Stimulated activated CD4-positive, alpha-beta T cell treated with anti-CD3 and anti-CD28 coated beads, Interleukin-1b, Interleukin-23, amount 100 ng/mL, for 24 hours (primary cell): ENCODE measurements at regions not wholly inside any gene's neighbourhood (a gene's known extent, or its start where the extent isn't known, plus 50 kb on each side); places are given as distances from the start of the nearest gene placed in this dataset.
"Not testable (repeated sequence)": the region's sequence is repeated elsewhere in the genome, so short reads cannot be mapped to it uniquely, and the experiment has no call there.

Experiments
- DNase-seq, 4 experiments: peaks; one replicate each; pipeline ENCODE4 v3.0.0-alpha.2; 2020; ENCODE audit warnings: low read depth in 4 of 4, low spot score in 1 of 4

DNA sequence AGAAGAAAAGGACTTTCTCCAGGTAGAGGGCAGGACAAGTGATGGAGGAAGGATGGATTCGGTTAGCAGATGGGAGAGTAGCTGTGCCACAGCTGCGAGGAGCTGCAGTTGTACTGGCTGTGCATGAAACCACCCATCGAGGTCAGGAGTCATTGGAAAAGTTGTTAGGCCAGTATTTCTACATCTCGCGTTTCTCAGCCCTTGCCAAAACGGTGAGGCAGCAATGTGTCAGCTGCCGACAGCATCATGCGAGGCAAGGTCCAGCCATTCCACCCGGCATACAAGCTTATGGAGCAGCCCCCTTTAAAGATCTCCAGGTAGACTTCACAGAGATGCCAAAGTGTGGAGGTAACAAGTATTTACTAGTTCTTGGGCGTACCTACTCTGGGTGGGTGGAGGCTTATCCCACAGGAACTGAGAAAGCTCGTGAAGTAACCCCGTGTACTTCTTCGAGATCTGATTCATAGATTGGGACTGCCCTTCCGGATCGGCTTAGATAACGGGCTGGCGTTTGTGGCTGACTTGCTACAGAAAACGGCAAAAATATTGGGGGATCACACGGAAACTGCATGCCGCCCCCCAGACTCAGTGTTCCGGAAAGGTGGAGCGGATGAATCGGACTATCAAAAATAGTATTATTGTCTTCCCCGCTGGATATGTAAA lies 105.0 kb upstream of the HMX1 start:
- not testable (repeated sequence) for DNase-seq

DNA sequence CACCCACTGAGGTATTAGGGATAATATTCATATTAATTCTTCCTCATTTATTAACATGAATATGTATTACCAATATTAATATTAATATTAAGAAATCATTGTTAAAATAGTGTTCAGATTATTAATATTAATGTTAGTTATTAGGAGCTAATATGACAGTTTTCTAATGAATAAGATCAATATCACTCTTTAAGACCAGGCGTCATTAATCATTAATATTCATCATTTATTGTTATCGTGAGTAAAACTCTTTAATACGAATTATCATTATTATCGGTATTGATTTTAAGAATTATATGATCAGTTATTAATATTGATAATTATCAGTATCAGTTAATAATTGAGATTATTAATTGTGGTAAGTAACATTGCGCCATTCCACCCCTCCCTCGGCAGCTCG lies 101.0 kb upstream of the HMX1 start:
- DNase-seq: not testable (repeated sequence)

DNA sequence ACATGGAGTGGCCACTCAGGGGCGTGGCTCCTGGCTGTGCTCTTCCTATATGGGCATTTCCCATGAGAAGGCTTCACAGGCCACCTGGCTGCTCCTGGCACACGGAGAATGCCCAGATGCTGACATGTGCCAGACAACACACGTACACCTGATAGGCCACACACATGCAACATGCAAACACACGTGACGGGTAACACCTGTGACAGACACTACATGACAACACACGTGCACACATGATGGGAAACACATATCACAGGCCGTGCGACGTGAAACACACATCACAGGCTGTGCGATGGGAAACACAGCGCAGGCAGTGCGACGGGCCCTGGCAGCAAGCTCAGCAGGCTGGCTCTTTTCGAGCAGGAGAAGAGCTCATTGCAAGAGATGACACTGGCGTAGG lies 94.3 kb upstream of the HMX1 start:
- not testable (repeated sequence) for DNase-seq

- DNase-seq: peak in 1 of 4 experiments; percentile 6
These were observed 92.7 kb upstream of the HMX1 start for GRCh38 chr4:8964201-8964788.

GRCh38 chr4:8963533-8963932 lies 91.9 kb upstream of the HMX1 start:
- DNase-seq: not testable (repeated sequence)

DNA sequence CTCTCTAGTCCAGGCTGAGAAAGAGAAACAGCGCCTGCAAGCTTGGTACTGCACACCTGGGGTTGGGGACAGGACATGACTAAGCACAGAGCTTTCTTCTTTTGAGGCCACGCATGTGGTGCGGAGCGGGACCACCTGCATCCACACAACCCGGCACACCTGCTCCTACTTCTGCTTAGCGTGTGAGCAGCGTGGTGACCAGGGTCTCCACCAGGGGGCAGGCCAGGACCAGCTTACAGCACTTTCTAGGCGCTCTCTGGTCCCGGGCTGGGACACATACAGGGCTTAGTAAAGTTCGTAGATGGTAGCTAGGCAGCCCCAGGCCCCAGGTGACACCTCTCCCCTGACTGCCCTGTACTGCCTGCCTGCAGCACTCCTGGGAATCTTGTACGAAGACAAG lies 89.7 kb upstream of the HMX1 start:
- DNase-seq: peak in 3 of 4 experiments; percentile 11 to 54 (median 43)

GRCh38 chr4:8959471-8959870 lies 87.8 kb upstream of the HMX1 start:
- DNase-seq: not testable (repeated sequence)

- DNase-seq: not testable (repeated sequence)
These were observed 82.4 kb upstream of the HMX1 start for GRCh38 chr4:8954001-8954400.

- not testable (repeated sequence) for DNase-seq
These were observed 81.2 kb upstream of the HMX1 start for GRCh38 chr4:8952791-8953190.

DNA sequence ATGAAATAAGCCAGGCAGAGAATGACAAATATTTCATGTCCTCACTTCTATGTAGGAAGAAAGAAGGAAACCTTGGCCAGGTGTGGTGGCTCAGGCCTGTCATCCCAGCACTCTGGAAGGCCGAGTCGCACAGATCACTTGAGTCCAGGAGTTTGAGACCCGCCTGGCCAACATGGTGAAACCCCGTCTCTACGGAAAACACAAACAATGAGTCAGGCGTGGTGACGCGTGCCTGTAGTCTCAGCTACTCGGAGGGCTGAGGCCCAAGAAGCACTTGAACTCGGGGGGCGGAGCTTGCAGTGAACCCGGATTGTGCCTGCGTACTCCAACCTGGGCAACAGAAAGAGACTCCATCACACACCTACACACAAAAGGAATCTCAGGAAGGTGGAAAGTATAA lies 80.5 kb upstream of the HMX1 start:
- not testable (repeated sequence) for DNase-seq

DNA sequence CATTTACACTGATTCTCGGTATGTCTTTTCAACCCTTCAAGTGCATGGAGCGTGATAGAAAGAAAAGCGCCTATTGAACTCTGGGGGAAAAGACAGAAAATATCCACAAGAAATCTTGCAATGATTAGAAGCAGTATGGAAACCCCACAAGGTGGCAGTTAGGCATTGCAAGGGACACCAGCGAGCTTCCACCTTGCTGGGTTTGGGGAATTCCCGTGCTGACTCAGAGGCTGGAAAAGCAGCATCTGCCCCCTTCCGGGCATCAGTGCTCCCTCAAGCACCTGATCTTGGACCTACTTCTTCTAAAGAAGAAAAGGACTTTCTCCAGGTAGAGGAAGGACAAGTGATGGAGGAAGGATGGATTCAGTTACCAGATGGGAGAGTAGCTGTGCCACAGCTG lies 73.9 kb upstream of the HMX1 start:
- DNase-seq: not testable (repeated sequence)

DNA sequence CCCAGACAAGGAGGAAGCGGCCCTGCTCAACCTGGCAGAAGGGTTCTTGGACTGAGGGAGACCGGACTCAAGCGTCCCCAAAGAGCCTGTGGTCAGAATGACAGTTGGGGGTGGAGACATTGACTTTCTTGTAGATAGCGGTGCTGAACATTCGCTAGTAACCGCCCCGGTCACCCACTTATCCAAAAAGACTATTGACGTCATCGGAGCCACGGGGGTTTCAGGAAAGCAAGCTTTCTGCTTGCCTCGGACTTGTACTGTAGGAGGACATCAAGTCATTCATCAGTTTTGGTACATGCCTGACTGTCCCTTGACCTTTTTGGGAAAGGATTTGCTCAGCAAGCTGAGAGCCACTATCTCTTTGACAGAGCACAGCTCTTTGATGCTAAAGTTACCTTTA lies 71.7 kb upstream of the HMX1 start:
- not testable (repeated sequence) for DNase-seq

GRCh38 chr4:8942088-8942487 lies 70.4 kb upstream of the HMX1 start:
- DNase-seq: not testable (repeated sequence)

- not testable (repeated sequence) for DNase-seq
These were observed 69.8 kb upstream of the HMX1 start for GRCh38 chr4:8941492-8941805.

DNA sequence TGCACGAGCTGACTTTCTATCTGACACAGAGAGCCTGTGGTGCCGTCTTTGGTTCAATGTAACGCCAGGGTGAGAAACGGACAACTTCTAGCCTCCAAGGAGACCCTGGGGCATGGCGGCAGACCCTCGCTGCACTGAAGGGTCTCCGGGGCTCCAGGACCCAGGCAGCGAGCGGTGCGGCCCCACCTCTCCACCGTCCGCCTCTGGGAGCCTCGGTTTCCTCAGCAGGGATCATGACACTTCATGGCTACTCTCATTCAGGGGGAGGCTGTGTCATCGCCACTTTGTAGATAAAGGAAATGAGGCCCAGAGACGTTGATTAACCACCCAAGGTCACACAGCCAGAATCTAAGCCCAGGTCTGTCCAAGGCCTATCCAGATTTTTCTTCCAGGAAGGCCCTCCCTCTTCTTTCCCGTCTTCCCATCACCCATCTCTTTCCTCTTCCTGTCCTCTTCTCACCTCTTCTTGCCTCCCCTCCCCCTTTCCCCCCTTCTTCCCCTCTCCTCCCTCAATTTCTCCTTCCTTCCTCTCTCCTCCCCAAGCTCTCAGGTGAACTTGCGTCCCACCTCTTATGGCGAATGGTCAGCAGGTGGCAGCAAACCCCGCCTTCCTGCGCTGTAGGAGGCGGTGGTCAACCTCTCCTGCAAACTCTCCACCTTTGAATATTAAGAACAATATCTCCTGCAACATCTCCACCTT lies 69.3 kb upstream of the HMX1 start:
- no peak for DNase-seq

DNA sequence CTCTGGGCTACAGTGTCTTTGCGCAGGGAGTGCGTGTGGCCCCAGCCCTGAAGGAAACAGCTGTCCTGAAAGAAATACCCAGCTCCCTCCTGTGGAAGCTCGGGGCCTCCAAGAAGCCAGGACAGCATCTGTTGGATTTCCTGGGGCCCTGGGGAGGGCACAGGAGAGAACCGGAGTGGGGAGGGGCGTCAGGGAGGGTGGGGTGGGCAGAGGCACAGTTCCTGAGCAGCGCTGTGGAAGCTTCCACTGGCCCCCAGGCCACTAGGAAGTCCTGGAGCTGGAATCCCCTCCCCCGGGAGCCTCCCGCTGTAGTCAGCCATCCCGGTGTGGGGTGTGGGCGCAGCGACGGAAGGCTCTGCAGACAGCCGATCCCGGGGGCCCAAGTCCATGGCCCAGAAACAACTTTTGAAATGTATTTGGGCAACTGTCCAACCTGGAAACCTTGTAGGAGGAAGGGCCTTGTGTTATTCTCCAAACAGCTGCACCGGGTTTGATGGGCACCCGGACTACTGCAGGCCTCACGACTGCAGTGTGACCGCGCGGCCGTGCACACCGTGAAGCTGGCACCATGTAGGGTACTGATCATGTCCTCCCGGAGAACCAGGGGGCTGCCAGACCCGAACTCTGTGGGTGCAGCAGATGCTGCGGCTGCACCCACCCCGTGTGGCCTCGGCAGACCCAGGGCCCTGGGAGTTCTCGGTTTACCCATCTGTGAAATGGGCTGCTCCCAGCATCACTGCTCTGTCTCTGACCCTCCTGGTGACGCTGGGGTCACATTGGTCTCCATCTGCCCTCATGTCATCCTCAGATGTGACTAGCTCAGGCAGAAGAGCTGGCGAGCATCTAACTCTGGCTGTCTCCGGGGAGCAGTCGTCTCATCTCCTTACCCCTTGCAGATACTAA lies 68.5 kb upstream of the HMX1 start:
- no peak for DNase-seq

DNA sequence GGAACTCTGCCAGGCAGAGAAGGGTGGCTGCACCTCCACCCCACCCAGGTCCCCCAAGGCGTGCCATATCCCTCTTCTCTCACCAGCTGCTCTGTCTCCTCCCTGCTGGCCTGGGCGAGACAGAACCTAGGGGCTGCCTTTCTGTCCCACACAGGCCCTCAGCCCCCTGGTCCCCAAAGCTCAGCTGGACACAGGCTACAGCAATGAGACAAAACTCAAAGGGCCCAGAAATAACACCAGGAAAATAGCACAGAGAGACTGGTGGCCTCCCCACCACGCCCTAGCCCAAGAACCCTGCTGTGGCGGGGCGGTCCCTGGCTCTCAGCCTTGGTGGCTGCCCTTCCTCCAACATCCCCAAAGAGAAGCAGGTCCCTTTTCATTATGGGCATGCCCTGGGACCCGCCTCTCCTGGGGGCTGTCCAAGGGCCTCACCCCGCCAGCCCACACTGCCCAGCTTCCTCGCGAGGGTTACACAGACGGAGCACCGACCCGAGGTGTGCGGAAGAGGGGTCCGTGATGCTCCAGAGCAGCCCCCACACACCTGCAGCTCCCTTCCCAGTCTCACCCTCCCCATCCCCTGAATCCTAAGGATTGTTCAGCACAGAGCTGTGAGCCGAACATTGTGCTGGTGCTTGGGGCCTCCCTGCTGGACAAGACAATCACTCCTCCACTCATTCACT lies 67.7 kb upstream of the HMX1 start:
- no peak for DNase-seq

DNA sequence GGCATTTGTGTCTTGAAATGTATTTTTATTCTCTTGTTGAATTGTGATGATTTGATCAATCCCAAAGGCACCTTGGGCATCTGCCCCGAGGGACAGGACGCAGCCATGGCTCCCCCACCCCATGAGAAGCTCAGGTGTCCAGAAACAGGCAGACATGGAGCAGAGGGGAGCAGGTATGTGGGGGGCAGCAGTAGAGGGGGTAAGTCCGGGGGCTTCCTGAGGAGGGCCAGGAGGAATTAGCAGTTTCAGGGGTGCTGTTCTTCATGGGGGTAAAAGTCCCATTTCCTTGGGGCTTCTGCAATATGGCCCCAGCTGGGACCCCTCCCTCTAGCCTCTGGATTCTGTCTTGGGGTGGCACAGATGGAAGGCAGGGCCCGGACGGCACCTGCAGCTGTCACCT lies 67.0 kb upstream of the HMX1 start:
- no peak for DNase-seq

DNA sequence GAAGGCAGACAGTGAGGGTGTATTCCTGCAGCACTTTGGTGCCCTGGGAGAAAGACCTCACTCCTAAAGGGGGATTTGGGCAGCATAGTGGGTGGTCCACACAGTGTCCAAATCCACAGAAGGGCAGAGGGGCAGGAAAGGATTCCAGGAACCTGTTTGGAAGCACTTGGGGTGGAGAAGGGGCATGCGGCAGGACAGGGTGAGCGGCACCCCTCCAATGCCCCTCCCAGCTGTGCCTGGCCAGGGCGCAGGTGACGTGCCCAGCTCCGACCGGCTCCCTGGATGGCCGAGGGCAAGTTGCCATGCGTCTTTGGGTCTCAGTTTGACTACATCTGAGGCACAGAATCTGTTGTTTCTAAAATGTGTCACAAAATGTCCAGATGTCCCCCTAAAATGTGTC lies 66.5 kb upstream of the HMX1 start:
- DNase-seq: no peak

DNA sequence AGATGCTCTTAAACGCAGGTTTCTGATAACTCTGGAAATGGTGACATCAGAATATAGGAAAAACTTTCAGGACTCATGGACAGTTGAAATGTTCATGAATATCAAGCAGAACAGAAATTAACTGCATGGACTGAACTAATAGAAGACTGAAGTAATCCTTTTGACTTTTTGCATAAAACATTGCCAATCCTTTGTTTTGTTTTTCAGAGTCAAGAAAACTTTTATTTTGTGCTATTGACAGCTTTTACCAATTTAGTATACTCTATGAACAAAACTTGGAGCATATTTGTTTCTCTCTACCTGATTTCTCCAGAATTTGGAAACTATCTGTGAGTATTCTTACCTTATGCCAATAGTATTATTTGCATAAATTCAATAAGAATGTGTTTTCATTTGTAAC lies 61.2 kb upstream of the HMX1 start:
- no peak for DNase-seq

DNA sequence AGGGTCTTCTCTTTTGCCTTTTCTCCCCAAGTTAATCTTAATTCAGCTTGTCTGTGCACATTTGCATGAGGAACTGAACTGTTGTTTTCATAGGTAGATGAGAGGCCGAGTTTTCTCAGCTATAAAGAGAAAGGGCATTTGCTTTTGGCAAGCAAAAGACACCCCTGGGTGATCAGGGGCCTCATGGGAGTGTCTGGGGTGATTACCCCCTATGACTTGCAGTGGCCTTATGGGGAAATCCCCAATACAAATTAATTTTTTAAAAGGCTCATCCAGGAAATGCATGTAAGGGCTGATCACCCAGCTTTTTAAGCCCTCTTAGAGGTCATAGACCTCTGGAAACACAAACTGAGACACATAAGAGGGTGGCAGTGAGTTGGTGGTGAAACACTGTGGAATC lies 56.4 kb upstream of the HMX1 start:
- DNase-seq: no peak
